GM12878 (cell line): ENCODE measurements at regions not wholly inside any gene's neighbourhood (a gene's known extent, or its start where the extent isn't known, plus 50 kb on each side); places are given as distances from the start of the nearest gene placed in this dataset.

Experiments used
- ATAC-seq: fragments of 200-7000 bp; cut with Tn5 transposase; 3 replicates; pipeline ENCODE4 v1.9.1; 2020; ENCODE audit warnings: mild to moderate bottlenecking, moderate library complexity
- BruUV-seq: library from RNA; stranded (reverse); fragments of 400-500 nt; replicated peaks from 2 replicates; lab custom pipeline; 2021; lab: Mats Ljungman, UMichigan
- CTCF ChIA-PET: fragments of 300-600 bp; sonication (Branson Sonifier 250); formaldehyde crosslinking; extraction: SDS; loops from one replicate; lab custom pipeline; 2021; ENCODE audit warnings: inconsistent platforms; lab: Yijun Ruan, JAX
- POLR2A ChIA-PET: fragments of 350-600 bp; formaldehyde crosslinking; extraction: SDS; loops from one replicate; lab custom pipeline; 2021; ENCODE audit warnings: inconsistent platforms; lab: Charles Lee
- RAD21 ChIA-PET: fragments of 300-600 bp; sonication (Branson Sonifier 250); formaldehyde crosslinking; loops from one replicate; lab custom pipeline; 2023; ENCODE audit warnings: antibody characterized with exemption; ENCODE audit not compliant: unreplicated experiment; lab: Charles Lee
- SMC1A ChIA-PET: fragments of 300-600 bp; sonication (Branson Sonifier 250); formaldehyde crosslinking; loops from one replicate; lab custom pipeline; 2023; ENCODE audit not compliant: unreplicated experiment, uncharacterized antibody; lab: Charles Lee
- DNase-seq: peaks from one replicate; pipeline ENCODE4 v3.0.0-alpha.2; 2011; ENCODE audit warnings: low read depth, low spot score
- FAIRE-seq: peaks from 3 replicates; lab custom pipeline; 2011; peaks lifted over from hg19 to GRCh38; lab: Jason Lieb, UNC
- H2AFZ ChIP-seq: 2 replicates; pipeline ENCODE4 v1.6.0; 2011; ENCODE audit warnings: low read depth, low read length, control low read depth; ENCODE audit not compliant: control insufficient read depth
- H3K27ac ChIP-seq: 2 replicates; pipeline ENCODE4 v1.5.1; 2011; ENCODE audit warnings: control low read depth; ENCODE audit not compliant: control insufficient read depth, insufficient read depth
- H3K27me3 ChIP-seq, 2 experiments: replicated peaks in 1 of 2; 2 replicates each; pipeline versions ENCODE4 v1.6.0 to v1.6.1; 2011; ENCODE audit warnings: low read length in 1 of 2; ENCODE audit not compliant: control insufficient read depth in 2 of 2, insufficient read depth in 2 of 2
- H3K36me3 ChIP-seq, 2 experiments: 2 replicates each; pipeline ENCODE4 v1.5.1; 2011; ENCODE audit warnings: low read length in 1 of 2; ENCODE audit not compliant: control insufficient read depth in 2 of 2, insufficient read depth in 2 of 2
- H3K4me1 ChIP-seq: 2 replicates; pipeline ENCODE4 v1.6.1; 2011; ENCODE audit warnings: mild to moderate bottlenecking, low read length, moderate library complexity, mixed read lengths; ENCODE audit not compliant: control insufficient read depth, insufficient read depth
- H3K4me2 ChIP-seq: 2 replicates; pipeline ENCODE4 v1.6.0; 2011; ENCODE audit warnings: control low read depth; ENCODE audit not compliant: control insufficient read depth, insufficient read depth
- H3K4me3 ChIP-seq: fragments of 200-600 bp; sonication (generic); 2 replicates; pipeline ENCODE4 v1.5.1; 2016
- H3K79me2 ChIP-seq: 2 replicates; pipeline ENCODE4 v1.6.0; 2011; ENCODE audit warnings: low read length; ENCODE audit not compliant: control insufficient read depth, insufficient read depth
- H3K9ac ChIP-seq: 2 replicates; pipeline ENCODE4 v1.8.0; 2011; ENCODE audit warnings: low read length, control low read depth, mixed read lengths; ENCODE audit not compliant: control insufficient read depth, insufficient read depth
- H3K9me3 ChIP-seq: replicated peaks from 3 replicates; pipeline ENCODE4 v1.5.1; 2011; ENCODE audit warnings: mild to moderate bottlenecking, low read length; ENCODE audit not compliant: control insufficient read depth, insufficient read depth
- H4K20me1 ChIP-seq: 2 replicates; pipeline ENCODE4 v1.6.0; 2011; ENCODE audit not compliant: control insufficient read depth, insufficient read depth
- ATF3 ChIP-seq: IDR thresholded peaks from 2 replicates; pipeline ENCODE4 v1.6.1; 2011; ENCODE audit warnings: low read depth, mild to moderate bottlenecking, low read length, moderate library complexity, borderline replicate concordance; ENCODE audit errors: extremely low read depth
- BRCA1 ChIP-seq: IDR thresholded peaks from 2 replicates; pipeline ENCODE4 v1.6.1; 2011; ENCODE audit warnings: low read depth, low read length, improper control_type of control experiment
- CEBPZ ChIP-seq: fragments of 150-350 bp; IDR thresholded peaks from 2 replicates; pipeline ENCODE4 v1.6.1; 2016; ENCODE audit warnings: low read depth, low read length
- EP300 ChIP-seq, 2 experiments: fragments of 150-350 bp in 1 of 2; IDR thresholded peaks; 2 replicates each; pipeline ENCODE4 v1.6.1; 2011 to 2012; ENCODE audit warnings: low read depth in 2 of 2, low read length in 2 of 2, borderline replicate concordance in 1 of 2, improper control_type of control experiment in 1 of 2, inconsistent platforms in 1 of 2; ENCODE audit not compliant: control insufficient read depth in 1 of 2
- IKZF2 ChIP-seq, 2 experiments: fragments of 450-650 bp; IDR thresholded peaks; 2 replicates each; pipeline ENCODE4 v1.6.1; 2017; ENCODE audit warnings: mild to moderate bottlenecking in 2 of 2, moderate library complexity in 2 of 2
- NRF1 ChIP-seq: conservative IDR thresholded peaks from 2 replicates; pipeline ENCODE4 v1.6.1; 2011; ENCODE audit warnings: mild to moderate bottlenecking, low read depth, low read length, improper control_type of control experiment
- ZNF207 ChIP-seq: fragments of 450-650 bp; IDR thresholded peaks from 2 replicates; pipeline ENCODE4 v1.6.1; 2014; ENCODE audit warnings: antibody characterized with exemption, mild to moderate bottlenecking, borderline replicate concordance
- ZNF24 ChIP-seq: fragments of 450-650 bp; IDR thresholded peaks from 2 replicates; pipeline ENCODE4 v1.6.1; 2017; ENCODE audit warnings: antibody characterized with exemption, mild to moderate bottlenecking
- WGBS: methylation state at CpG from one replicate; pipeline ENCODE4 v1.1.6; 2016; ENCODE audit warnings: low lambda C conversion rate; ENCODE audit not compliant: insufficient replicate concordance, insufficient coverage; ENCODE audit errors: missing lambda C conversion rate; 5-methylcytosine and 5-hydroxymethylcytosine counted together
- in situ Hi-C: fragments of 300-500 bp; cut with MboI; formaldehyde crosslinking; loops from 9 replicates; pipeline ENCODE4 v1.14.3; 2018; ENCODE audit warnings: mixed read lengths
- intact Hi-C: fragments of 100-400 bp; cut with micrococcal nuclease; formaldehyde crosslinking; loops from one replicate; pipeline ENCODE4 v1.14.2; 2022; ENCODE audit not compliant: unreplicated experiment
- TF ChIP-seq, protein P1 (sequence below): fragments of 450-650 bp; IDR thresholded peaks from 2 replicates; pipeline ENCODE4 v1.6.1; 2017; ENCODE audit warnings: mild to moderate bottlenecking

- TF ChIP-seq CEBPZ = no peak
Observed at GRCh38 chr5:155522540-155522939, 509.0 kb downstream of the KIF4B start (continued).

DNA sequence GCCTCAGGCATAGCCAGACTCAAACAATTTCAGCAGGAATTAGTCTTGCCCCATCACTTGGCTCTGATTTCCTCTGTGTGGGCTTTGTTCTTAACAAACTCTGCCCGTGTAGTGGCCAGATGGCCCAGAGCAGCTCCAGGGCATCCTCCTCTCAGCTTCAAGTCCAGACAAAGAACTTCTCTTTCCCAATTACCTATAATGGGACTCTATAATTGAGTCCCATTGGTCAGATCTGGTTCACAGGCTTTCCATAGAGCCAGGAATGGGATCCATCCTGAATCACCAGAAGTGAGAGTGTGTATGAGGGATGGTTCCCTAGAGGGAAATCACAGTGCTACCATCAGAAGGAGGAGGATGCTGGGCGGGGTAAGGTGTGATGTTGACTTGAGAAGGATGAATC is 515.8 kb downstream of the KIF4B start:
- H2AFZ ChIP-seq = no peak overlapping the region
- H4K20me1 ChIP-seq = no peaks in the 10 kb centered on the region
- H3K79me2 ChIP-seq = no peaks in the 10 kb centered on the region
- no peaks in the 10 kb centered on the region for H3K27me3 ChIP-seq
- FAIRE-seq = no peak
- no peak overlapping the region for H3K4me2 ChIP-seq
- in situ Hi-C loops = no loop called here
- intact Hi-C loops = no loop called here
- SMC1A ChIA-PET = no interaction called here
- TF ChIP-seq BRCA1 (no peak), ATF3 (no peak), NRF1 (no peak), EP300 (IDR thresholded peaks at IDR 0.05; ENCODE audit: borderline replicate concordance in 1 of 2, control insufficient read depth in 1 of 2, low read depth in 2 of 2, low read length in 2 of 2) (no peak), ZNF207 (no peak), ZNF24 (no peak), IKZF2 (IDR thresholded peaks at IDR 0.05) (no peak)
- TF ChIP-seq, protein P1, sequence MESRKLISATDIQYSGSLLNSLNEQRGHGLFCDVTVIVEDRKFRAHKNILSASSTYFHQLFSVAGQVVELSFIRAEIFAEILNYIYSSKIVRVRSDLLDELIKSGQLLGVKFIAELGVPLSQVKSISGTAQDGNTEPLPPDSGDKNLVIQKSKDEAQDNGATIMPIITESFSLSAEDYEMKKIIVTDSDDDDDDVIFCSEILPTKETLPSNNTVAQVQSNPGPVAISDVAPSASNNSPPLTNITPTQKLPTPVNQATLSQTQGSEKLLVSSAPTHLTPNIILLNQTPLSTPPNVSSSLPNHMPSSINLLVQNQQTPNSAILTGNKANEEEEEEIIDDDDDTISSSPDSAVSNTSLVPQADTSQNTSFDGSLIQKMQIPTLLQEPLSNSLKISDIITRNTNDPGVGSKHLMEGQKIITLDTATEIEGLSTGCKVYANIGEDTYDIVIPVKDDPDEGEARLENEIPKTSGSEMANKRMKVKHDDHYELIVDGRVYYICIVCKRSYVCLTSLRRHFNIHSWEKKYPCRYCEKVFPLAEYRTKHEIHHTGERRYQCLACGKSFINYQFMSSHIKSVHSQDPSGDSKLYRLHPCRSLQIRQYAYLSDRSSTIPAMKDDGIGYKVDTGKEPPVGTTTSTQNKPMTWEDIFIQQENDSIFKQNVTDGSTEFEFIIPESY = no peak
- CTCF ChIA-PET = no interaction called here
- POLR2A ChIA-PET = no interaction called here
- no peak overlapping the region for H3K4me3 ChIP-seq
- H3K27ac ChIP-seq = no peak overlapping the region
- no peak for ATAC-seq
- 8% methylated on average over 2 of the region's 2 CpGs for WGBS
- no peaks in the 10 kb centered on the region for H3K4me1 ChIP-seq
- H3K36me3 ChIP-seq = no peaks in the 10 kb centered on the region
- DNase-seq = no peak
- RAD21 ChIA-PET = no interaction called here
- no peak overlapping the region for H3K9ac ChIP-seq
- BruUV-seq = no TSS peak
- no peaks in the 10 kb centered on the region for H3K9me3 ChIP-seq
